ENCODE measurements at regions not wholly inside any gene's neighbourhood (a gene's known extent, or its start where the extent isn't known, plus 50 kb on each side); places are given as distances from the start of the nearest gene placed in this dataset.

- BruUV-seq (replicated peaks) = no TSS peak
- CTCF ChIA-PET = no interaction called here
- intact Hi-C loops (cut with micrococcal nuclease) = no loop called here
- no peaks in the 10 kb centered on the region for H3K36me3 Mint-ChIP-seq (ENCODE audit: insufficient read depth, unreplicated experiment)
- peaks cover 10% of the 10 kb centered on the region for H3K4me1 Mint-ChIP-seq (ENCODE audit: insufficient read depth, unreplicated experiment)
- H3K27ac Mint-ChIP-seq (ENCODE audit: low read depth, unreplicated experiment) = no peak overlapping the region
- H3K4me3 Mint-ChIP-seq (ENCODE audit: unreplicated experiment) = no peak overlapping the region
- H3K9me3 Mint-ChIP-seq (ENCODE audit: unreplicated experiment) = no peaks in the 10 kb centered on the region
- TF ChIP-seq CTCF (IDR thresholded peaks at IDR 0.05; ENCODE audit: unreplicated experiment) = no peak
- DNase-seq (ENCODE audit: unreplicated experiment) = no peak
- H3K27me3 Mint-ChIP-seq (ENCODE audit: insufficient read depth, unreplicated experiment) = no peaks in the 10 kb centered on the region
- POLR2A ChIA-PET = no interaction called here
These were observed 408.5 kb upstream of the SULF2 start for GRCh38 chr20:48193627-48194425.

GRCh38 chr20:48192109-48192508 lies 406.8 kb upstream of the SULF2 start:
- no TSS peak for BruUV-seq (replicated peaks)
- Mint-ChIP-seq H3K4me3 (ENCODE audit: unreplicated experiment) (no peak overlapping the region), H3K27me3 (ENCODE audit: insufficient read depth, unreplicated experiment) (no peaks in the 10 kb centered on the region), H3K27ac (ENCODE audit: low read depth, unreplicated experiment) (no peak overlapping the region), H3K4me1 (ENCODE audit: insufficient read depth, unreplicated experiment) (peaks cover 15% of the 10 kb centered on the region), H3K36me3 (ENCODE audit: insufficient read depth, unreplicated experiment) (no peaks in the 10 kb centered on the region), H3K9me3 (ENCODE audit: unreplicated experiment) (no peaks in the 10 kb centered on the region)
- DNase-seq (ENCODE audit: unreplicated experiment) = no peak
- POLR2A ChIA-PET = interaction anchor here (2.3 kb wide), 1 partner anchor 406 kb away, joined by 7 read pairs; no protein-coding TSS in a partner anchor
- intact Hi-C loops (cut with micrococcal nuclease) = no loop called here
- CTCF ChIA-PET = interaction anchor here (0.7 to 1.0 kb wide), 2 partner anchors 406 to 428 kb away, joined by 3 to 6 read pairs; no protein-coding TSS in a partner anchor
- TF ChIP-seq CTCF (IDR thresholded peaks at IDR 0.05; ENCODE audit: unreplicated experiment) = no peak

- intact Hi-C loops (cut with micrococcal nuclease) = no loop called here
- ChIA-PET CTCF (interaction anchor here (0.7 to 2.7 kb wide), 8 partner anchors 57 to 470 kb away, joined by 3 to 27 read pairs (median 4); no protein-coding TSS in a partner anchor), POLR2A (interaction anchor here (0.9 to 3.2 kb wide), 3 partner anchors 264 to 430 kb away, joined by 3 to 32 read pairs (median 7); no protein-coding TSS in a partner anchor)
- Mint-ChIP-seq H3K27me3 (ENCODE audit: insufficient read depth, unreplicated experiment) (no peaks in the 10 kb centered on the region), H3K4me1 (ENCODE audit: insufficient read depth, unreplicated experiment) (peaks cover 23% of the 10 kb centered on the region), H3K27ac (ENCODE audit: low read depth, unreplicated experiment) (no peak overlapping the region), H3K4me3 (ENCODE audit: unreplicated experiment) (no peak overlapping the region), H3K36me3 (ENCODE audit: insufficient read depth, unreplicated experiment) (no peaks in the 10 kb centered on the region), H3K9me3 (ENCODE audit: unreplicated experiment) (no peaks in the 10 kb centered on the region)
- BruUV-seq (replicated peaks) = no TSS peak
- TF ChIP-seq CTCF (IDR thresholded peaks at IDR 0.05; ENCODE audit: unreplicated experiment) = peak; percentile 8
- DNase-seq (ENCODE audit: unreplicated experiment) = peak; percentile 32
These were observed 405.9 kb upstream of the SULF2 start for GRCh38 chr20:48191200-48191599.

GRCh38 chr20:48190757-48191156 lies 405.5 kb upstream of the SULF2 start:
- Mint-ChIP-seq H3K27ac (ENCODE audit: low read depth, unreplicated experiment) (no peak overlapping the region), H3K36me3 (ENCODE audit: insufficient read depth, unreplicated experiment) (no peaks in the 10 kb centered on the region), H3K9me3 (ENCODE audit: unreplicated experiment) (no peaks in the 10 kb centered on the region), H3K4me1 (ENCODE audit: insufficient read depth, unreplicated experiment) (peaks cover 23% of the 10 kb centered on the region), H3K4me3 (ENCODE audit: unreplicated experiment) (no peak overlapping the region), H3K27me3 (ENCODE audit: insufficient read depth, unreplicated experiment) (no peaks in the 10 kb centered on the region)
- no peak for DNase-seq (ENCODE audit: unreplicated experiment)
- intact Hi-C loops (cut with micrococcal nuclease) = no loop called here
- ChIA-PET POLR2A (interaction anchor here (0.9 to 3.2 kb wide), 3 partner anchors 264 to 430 kb away, joined by 3 to 32 read pairs (median 25); partner anchors contain the start of gene SULF2), CTCF (interaction anchor here (0.5 to 2.7 kb wide), 12 partner anchors 58 to 470 kb away, joined by 3 to 27 read pairs (median 4); no protein-coding TSS in a partner anchor)
- no peak for TF ChIP-seq CTCF (IDR thresholded peaks at IDR 0.05; ENCODE audit: unreplicated experiment)
- BruUV-seq (replicated peaks) = no TSS peak

Data from MCF 10A (cell line).